GM18867 (cell line): ENCODE measurements at regions not wholly inside any gene's neighbourhood (a gene's known extent, or its start where the extent isn't known, plus 50 kb on each side); places are given as distances from the start of the nearest gene placed in this dataset.

Experiments
- ATAC-seq: cut with Tn5 transposase; IDR thresholded peaks from one replicate; pipeline ENCODE4 v1.9.1; 2021; ENCODE audit warnings: mild to moderate bottlenecking, moderate library complexity; ENCODE audit not compliant: unreplicated experiment

DNA sequence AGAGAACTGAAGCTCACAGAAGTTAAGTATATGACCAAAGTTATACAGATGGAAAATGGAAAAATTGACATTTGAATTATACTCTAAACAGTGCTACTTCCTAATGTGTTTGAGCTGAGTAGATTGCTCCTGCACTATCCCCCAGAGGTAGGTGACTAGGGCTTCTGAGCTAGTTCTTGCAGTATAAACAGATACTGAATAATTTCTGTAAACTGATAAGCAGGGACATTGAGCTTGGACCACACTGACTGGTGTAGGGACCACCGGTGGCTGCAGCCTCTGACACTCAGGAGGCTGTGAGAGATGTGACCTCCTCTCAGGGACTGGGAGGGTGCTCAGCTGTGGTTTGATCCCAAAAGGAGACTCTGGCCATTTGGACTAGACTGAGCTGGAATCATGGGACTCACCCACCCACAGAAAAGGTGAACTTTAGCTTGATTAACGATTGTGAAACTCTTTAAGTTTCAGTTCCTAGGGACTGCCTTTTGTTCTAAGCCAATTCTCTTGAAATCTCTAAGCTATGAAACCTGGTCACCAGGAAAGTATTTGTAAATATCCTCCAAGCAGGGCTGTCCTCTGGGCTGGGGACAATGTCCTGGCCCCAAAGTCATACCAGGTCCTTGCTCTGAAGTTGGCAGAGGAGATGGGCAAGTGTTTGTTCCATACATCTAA is 291.5 kb downstream of the SEC61B start:
- ATAC-seq, result peak; percentile 72

DNA sequence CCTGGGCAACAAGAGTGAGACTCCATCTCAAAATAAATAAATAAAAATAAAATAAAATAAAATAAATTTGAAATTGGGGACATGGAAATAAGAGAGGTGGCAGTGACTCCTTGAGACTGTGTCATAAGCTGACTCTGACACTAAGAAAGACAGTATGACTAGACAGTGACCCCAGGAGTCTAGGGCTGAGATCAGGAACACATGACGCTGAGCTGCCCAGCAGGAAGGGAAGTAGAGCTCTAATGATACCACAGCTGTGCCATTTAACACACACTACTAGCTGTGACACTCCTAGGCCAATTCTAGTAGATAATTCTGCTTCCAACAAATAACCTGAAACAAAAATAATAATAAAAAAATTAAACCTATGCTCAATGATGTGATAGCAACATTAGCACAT is 293.0 kb downstream of the SEC61B start:
- no peak for ATAC-seq

DNA sequence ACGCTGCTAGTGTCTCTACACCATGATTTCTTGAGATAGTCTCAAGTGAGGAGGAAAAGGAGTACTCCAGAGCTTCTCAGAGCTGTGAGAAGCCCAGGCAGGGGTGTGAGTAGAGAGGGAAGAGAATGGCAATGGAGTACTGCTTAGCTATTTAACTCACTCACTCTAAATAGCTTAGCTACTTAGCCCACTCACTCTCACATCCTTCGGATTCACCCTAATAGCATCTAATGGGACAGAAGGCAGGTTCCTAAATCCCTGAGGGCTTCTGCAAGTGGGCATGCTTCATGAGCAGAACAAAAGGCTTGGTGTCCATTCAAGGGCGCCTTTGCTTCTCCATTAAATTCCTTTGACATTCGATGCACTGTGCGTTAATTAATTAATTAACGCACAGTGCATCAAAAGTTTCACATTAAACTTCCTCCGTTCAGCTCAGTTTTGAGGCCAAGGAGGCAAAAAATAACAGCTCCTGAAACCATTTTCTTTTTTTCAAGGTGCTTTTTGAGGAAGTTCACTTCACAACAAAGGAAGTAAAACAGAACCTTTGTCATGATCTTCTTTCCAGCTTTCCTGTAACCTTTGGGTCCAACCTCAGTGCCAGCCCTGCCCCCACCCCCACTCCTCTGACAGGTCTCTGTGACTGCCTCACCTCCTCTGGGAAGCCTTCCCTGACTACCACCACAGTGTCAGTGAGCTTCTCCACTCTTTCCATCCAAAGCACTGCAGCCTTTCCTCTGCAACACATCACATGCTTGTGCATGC is 294.0 kb downstream of the SEC61B start:
- ATAC-seq, result no peak

DNA sequence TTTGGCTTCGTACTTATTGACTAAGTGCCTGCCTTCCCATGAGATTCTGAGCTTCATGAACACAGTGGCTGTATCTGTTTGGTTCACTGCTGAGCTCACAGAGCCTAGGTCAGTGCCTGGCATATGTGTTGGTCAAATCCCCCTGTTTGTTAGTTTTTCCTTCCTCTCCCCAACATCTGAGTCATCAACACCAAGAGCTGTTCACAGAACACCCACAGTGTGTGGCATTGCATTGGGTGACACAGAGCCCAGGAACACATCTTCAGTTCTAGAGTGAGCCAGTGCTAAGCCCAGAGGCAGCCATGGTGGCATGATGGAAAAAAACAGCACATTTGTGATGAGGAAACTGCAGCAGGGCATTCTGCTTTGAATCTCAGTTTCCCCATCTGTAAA is 294.6 kb downstream of the SEC61B start:
- no peak for ATAC-seq

DNA sequence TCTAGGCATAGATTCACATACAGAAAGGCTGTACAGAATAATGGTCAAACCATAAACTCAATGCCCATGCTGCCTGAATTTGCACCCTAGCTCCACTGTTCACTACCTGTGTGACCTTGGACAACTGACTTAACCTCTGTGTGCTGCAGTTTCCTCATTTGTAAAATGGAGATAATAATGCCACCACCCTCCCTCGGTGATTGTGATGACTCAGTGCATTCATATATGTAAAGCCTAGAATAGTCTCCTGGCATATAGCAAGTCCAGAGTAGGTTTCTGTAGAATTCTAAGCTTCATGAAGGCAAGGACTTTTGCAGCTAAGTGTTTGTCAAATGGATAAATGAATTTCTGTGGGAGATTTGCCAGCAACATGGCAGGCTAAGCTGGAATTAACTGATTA is 297.8 kb upstream of the NR4A3 start:
- ATAC-seq, result no peak

DNA sequence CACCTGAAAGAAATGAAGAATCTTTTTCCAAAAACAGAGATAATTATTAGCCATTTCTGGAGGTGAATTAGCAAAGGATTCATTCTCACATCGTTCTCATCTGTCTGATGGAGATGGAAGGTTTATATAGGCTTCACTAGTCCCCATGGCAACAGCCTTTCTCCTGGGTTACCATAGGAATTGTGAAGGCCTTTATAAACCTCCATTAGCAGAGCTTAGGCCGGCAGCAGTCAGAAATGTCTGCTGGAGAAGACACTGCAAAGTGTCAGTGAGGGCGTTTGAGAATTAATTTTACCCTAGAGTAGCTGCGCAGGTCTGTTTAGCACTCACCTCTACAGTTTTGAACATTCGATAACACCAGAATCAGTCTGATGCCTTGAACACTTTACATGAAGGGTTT is 290.4 kb upstream of the NR4A3 start:
- ATAC-seq, result no peak

DNA sequence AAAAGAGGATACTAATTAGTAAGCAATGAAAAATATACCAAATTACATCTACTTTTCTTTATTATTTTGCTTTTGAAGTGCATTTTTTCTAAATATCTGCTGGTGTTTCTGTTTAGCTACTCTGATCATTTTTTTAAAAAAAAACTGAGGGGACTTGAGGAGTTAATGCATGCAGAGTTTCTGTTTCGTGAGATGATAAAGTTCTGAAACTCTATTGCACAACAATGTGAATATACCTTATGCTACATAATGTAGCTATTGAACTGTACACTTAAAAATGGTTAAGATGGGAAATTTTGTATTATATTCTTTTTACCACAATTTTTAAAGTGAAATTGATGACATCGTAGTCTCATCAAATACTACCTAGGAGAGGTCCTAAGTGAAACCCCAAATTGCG is 288.3 kb upstream of the NR4A3 start:
- ATAC-seq, result no peak

DNA sequence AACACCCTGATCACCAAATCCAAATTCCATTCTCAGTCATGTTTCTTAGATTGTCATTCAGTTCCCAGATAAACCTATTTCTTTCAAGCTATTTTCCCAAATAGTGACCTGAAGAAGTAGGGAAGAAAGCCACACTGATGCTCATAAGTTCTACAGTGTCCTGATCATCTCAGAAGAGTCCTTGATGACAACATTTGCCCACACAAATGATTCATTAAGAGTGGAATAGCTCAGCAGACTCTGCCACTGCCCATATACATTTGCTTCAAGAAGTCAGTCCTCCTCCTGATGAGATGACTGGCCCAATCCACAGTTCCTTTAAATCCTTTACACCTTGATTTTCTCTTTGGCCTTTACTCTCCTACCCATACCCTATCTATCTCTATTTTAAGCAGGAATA is 283.7 kb upstream of the NR4A3 start:
- ATAC-seq, result no peak

DNA sequence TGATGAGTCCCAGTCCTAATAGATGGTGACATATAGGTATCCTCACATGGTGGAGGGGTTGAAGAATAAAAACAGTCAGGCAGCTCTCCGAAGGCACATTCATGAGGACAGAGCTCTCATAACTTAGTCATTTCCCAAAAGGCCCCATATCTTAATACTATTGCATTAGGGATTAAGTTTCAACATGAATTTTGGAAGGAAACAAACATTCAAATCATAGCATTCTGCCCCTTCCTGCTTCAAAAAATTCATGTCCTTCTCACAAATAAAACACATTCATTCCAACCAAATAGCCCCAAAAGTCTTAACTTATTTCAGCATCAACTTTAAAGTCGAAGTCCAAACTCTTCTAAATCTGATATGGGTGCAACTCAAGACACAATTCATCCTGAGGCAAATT is 277.2 kb upstream of the NR4A3 start:
- ATAC-seq, result no peak

DNA sequence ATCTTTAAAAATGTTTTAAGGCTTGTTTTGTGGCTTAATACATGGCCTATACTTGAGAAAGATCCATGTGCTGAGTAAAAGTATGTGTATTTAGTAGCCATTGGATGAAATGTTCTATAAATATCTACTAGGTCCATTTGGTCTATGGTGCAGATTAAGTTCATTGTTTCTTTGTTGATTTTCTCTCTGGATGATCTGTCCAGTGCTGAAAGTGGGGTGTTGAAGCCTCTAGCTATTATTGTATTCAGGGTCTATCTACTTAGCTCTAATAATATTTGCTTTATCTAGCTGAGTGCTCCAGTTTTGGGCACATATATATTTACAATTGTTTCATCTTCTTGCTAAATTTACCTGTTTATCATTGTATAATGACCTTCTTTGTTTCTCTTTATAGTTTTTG is 272.2 kb upstream of the NR4A3 start:
- ATAC-seq, result no peak

DNA sequence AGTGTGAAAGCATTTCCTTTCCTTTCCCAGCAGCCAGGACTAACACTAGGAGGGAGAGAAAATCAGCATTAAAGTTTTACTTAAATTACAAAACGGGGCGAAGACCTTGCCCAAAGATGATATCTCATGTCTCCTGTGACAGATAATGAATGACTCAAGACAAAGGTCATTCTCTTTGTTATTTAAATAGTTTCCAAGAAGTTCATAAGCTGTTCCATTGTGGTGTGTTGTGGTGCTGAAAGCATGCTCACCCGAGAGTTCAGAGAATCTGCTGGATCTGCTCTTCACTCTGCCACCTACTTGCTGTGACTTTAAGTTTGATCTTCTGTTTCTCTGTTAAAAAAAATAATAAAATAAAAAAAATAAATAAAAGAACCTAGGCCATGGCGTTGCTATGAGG is 265.9 kb upstream of the NR4A3 start:
- no peak for ATAC-seq

DNA sequence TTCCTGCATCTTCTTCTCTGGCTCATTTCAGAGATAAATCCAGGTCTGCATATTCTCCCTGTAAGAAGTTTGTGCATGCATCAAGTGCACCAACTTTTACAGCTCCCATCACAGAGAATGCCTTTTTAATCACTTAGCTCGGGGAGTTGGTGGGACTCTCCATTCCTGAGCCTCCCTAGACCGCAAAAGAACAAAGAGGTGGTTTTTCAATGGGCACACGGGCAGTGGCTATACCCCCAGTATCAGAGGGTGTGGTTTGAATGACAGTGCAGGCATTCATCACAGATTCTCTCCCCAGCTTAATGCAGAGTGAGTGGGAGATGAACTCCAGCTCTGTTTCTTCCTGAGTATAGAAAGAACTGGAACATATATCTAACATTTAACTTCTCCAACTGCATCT is 264.7 kb upstream of the NR4A3 start:
- ATAC-seq, result no peak

DNA sequence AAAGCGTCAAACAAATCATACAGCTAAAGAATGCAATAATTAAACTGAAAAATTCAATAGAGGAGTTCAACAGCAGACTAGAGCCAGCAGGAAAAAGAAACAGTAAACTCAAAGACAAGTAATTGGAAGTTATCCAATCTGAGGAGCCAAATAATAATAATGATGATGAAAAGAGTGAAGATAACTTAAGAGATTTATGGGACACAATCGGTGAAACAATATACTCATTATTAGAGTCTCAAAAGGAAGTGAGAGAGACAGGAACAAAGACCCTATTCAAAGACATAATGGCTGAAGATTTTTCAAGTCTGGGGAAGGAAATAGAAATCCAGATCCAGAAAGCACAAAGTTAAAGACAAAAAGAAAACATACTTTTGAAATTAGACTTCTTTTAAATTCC is 263.9 kb upstream of the NR4A3 start:
- no peak for ATAC-seq

DNA sequence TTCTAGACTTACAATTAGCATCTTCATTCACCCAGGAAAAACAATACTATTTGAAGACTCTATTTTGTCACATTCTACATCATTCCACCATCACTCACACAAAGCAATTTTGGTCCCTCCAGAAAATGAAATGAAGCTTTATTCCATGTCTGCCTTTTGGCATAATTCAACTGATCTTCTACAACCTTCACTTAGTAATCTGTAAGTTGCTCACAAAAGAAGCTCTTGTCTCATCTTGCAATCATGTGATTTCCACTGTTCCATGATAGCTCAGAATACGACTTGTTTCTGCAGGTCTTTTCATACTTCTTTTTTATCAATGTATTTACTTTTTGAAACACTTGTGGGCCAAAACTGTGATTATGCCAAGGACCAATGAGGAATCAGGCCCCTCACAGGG is 261.9 kb upstream of the NR4A3 start:
- no peak for ATAC-seq

DNA sequence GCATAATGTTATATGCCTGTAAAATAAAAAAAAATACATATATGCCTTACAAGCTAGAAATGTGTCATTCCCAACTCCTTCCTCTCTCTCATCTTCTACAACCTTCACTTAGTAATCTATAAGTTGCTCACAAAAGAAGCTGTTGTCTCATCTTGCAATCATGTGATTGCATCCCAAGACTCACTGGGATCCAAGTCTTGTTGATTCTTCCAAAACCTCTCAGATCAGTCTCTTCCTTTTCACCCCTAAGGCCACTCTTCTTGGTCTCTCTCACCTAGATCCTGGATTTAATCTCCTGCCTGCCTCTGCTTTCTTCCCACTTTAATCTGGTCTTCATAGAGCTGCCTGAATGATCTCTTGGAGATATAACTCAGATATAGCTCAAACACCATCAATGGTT is 261.1 kb upstream of the NR4A3 start:
- ATAC-seq, result no peak

DNA sequence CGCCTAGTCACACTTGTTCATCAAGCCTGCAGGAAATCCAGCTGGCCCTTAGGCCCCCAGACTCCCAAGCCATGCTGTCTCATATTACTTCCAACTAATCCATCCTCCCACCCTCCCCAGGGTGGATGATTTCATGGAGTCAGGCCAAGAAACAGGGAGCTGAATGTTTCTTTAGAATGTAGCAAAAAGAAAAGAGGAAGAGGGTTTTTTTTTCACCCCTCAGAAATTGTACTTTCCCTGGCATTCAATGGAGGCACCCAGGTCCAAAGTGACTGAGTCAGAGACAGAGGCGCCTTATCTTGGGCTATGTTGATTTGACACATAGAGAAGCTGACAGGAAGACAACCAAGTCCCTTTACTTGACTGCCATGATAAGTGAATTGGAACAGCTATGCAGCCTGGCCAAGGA is 260.2 kb upstream of the NR4A3 start:
- ATAC-seq, result no peak

DNA sequence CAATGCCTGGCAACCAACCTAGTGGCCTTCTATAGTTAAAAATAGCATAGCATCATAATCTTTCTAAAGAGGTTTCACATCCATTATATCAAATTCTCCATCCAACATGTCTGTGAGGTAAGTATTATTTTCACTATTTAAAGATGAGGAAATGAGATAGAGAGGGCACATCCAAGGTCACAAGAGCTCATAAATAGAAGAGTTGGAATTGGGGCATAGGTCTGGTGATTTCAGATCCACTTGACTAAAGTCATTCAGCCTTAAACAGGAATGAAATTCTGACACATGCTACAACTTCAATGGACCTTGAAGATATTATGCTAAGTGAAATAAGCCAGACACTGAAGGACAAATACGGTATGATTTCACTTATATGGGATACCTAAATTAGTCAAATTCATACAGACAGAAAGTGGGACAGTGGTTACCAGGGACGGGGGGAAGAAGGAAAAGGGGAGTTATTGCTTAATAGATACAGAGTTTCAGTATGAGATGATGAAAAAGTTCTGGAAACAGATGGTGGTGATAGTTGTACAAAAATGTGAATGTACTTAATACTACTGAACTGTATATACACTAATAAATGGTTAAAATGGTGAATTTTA is 259.6 kb upstream of the NR4A3 start:
- no peak for ATAC-seq

DNA sequence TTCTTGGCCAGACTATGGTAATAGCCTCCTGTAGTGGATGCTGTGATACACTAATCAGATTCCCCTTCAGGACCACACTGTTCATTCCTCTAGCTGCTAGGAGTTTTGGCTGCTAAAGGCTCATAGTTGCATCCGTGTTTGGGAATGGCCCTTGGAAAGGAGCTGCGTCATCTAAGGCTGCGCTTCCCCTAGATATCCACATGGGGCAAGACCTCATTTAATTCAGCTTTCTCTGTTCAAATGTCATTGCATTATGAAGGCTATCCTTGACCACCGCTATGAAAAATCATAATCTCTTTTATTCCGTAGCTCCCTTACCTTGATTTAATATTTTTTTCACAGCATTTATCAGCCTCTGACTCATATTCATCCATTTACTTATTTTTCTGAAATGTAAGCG is 258.3 kb upstream of the NR4A3 start:
- no peak for ATAC-seq

DNA sequence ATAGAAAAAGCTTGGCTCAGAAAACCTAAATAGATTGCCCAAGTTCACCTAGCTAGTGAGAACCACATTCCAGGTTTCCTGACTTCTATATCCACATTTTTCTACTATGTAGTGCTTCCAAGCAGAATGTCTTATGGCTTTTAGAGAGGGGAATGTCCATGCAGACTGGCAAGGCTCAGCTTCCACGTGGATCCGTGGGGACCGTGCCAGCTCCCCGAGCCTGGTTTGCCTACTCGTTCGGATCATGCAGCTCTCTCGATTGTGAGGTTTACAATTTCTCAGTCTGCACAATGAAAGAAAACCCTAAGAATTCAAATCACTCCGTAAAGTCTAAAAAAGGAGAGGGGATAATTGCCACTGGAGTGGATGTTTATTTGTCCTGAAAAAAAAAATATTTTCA is 256.5 kb upstream of the NR4A3 start:
- no peak for ATAC-seq

DNA sequence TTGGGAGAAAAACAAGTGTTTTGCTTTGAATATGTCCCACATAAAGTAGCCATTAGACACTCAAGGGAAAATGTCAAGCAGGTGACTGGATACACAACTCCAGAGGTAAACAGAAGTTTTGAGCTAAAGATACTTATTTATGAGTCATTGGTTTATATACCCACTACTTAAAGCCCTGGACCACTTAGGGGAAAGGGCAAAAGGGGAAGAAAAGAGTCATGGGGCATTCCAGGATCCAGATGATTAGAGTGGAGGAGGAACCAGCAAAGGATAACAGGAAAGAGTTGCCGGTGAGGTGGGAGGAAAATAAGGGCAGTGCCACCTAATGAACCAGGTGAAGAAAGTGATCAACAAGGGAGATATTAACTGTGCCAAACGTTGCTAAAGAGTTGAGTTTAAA is 254.2 kb upstream of the NR4A3 start:
- no peak for ATAC-seq

DNA sequence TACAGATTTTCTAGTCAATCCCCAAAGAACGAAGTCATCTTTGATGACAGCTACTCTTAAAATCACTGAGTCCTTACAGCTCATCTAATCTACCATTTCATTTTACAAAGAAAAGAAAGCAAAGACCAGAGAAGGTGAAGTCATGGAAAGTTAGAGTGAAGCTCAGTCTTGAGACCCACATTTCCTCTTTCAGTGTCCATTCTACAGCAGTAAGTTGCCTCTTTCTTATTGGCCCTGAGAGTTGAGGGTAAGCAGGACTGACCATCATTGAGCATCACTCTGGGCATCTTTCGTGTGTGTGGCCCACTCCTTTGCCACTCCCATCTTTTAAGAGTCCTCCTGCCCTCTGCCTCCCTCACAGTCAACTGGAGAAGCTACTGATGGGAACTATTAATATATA is 251.8 kb upstream of the NR4A3 start:
- peak; percentile 44 for ATAC-seq

DNA sequence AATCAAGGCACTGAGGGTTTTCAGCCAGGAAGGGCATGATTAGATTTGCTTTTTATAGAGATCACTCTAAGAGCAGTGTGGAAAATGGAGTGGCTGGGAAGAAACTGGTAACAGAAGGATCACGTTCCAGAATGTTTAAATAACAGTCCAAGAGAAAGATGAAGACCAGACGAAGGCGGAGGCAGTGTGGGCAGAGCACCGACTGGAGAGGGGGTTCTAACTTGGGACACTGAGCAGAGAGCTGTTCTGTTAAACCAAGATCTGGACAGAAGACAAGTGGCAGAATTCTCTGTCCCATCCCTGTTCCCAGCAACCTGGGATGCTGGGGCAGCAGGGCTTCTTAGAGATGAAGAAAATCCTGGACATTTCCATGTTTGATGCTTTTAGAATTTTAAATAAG is 249.1 kb upstream of the NR4A3 start:
- no peak for ATAC-seq
